H9 (cell line): ENCODE measurements at regions not wholly inside any gene's neighbourhood (a gene's known extent, or its start where the extent isn't known, plus 50 kb on each side); places are given as distances from the start of the nearest gene placed in this dataset.
A peak's percentile ranks its signal among the peaks of the same experiment; 100 is the strongest.

Experiments
- DNase-seq: peaks from one replicate; pipeline ENCODE4 v3.0.0-alpha.2; 2017
- H2AFZ ChIP-seq: one replicate; pipeline ENCODE4 v1.6.1; 2013; ENCODE audit warnings: mild to moderate bottlenecking, low read length, control low read depth, moderate library complexity
- H2AK5ac ChIP-seq: 2 replicates; pipeline ENCODE4 v1.6.1; 2013; ENCODE audit warnings: low read length, control low read depth, mixed read lengths; ENCODE audit not compliant: insufficient read length
- H2BK120ac ChIP-seq: one replicate; pipeline ENCODE4 v1.6.1; 2013; ENCODE audit warnings: low read depth, mild to moderate bottlenecking, low read length, control low read depth, inconsistent platforms; ENCODE audit not compliant: poor library complexity, severe bottlenecking
- H2BK12ac ChIP-seq: 2 replicates; pipeline ENCODE4 v1.6.1; 2013; ENCODE audit warnings: low read length, control low read depth, mixed read lengths, low read depth; ENCODE audit not compliant: insufficient read length
- H2BK15ac ChIP-seq: 2 replicates; pipeline ENCODE4 v1.6.1; 2013; ENCODE audit warnings: low read depth, low read length, control low read depth
- H2BK20ac ChIP-seq: one replicate; pipeline ENCODE4 v1.6.1; 2013; ENCODE audit warnings: low read depth, mild to moderate bottlenecking, low read length, control low read depth, inconsistent platforms; ENCODE audit not compliant: poor library complexity, severe bottlenecking
- H2BK5ac ChIP-seq: 2 replicates; pipeline ENCODE4 v1.6.1; 2013; ENCODE audit warnings: low read length, control low read depth, mixed read lengths; ENCODE audit not compliant: insufficient read length
- H3K14ac ChIP-seq: 2 replicates; pipeline ENCODE4 v1.6.1; 2013; ENCODE audit warnings: low read length, control low read depth; ENCODE audit not compliant: insufficient read depth
- H3K18ac ChIP-seq: 2 replicates; pipeline ENCODE4 v1.6.1; 2013; ENCODE audit warnings: low read depth, mild to moderate bottlenecking, mixed read lengths, low read length, control low read depth; ENCODE audit not compliant: insufficient read length
- H3K23ac ChIP-seq: 2 replicates; pipeline ENCODE4 v1.6.1; 2013; ENCODE audit warnings: low read length, control low read depth, mixed read lengths, low read depth; ENCODE audit not compliant: insufficient read length
- H3K23me2 ChIP-seq: 2 replicates; pipeline ENCODE4 v1.6.1; 2013; ENCODE audit warnings: low read depth, mild to moderate bottlenecking, mixed read lengths, low read length, control low read depth; ENCODE audit not compliant: insufficient read length, poor library complexity, severe bottlenecking
- H3K27ac ChIP-seq: 2 replicates; pipeline ENCODE4 v1.5.1; 2013; ENCODE audit warnings: low read length, control low read depth, mixed read lengths, low read depth; ENCODE audit not compliant: insufficient read length
- H3K27me3 ChIP-seq: 2 replicates; pipeline ENCODE4 v1.6.1; 2013; ENCODE audit warnings: low read length, control low read depth, inconsistent platforms; ENCODE audit not compliant: insufficient read depth
- H3K4ac ChIP-seq: 2 replicates; pipeline ENCODE4 v1.6.1; 2013; ENCODE audit warnings: low read depth, mild to moderate bottlenecking, control low read depth, inconsistent platforms, low read length, moderate library complexity
- H3K4me1 ChIP-seq: 2 replicates; pipeline ENCODE4 v1.6.1; 2013; ENCODE audit warnings: low read length, control low read depth, inconsistent platforms; ENCODE audit not compliant: insufficient read depth
- H3K4me2 ChIP-seq: 2 replicates; pipeline ENCODE4 v1.6.1; 2013; ENCODE audit warnings: low read length, control low read depth, mixed read lengths; ENCODE audit not compliant: insufficient read length, insufficient read depth
- H3K56ac ChIP-seq: 2 replicates; pipeline ENCODE4 v1.6.1; 2013; ENCODE audit warnings: low read depth, mild to moderate bottlenecking, mixed read lengths, low read length, control low read depth; ENCODE audit not compliant: insufficient read length
- H3K79me1 ChIP-seq: 2 replicates; pipeline ENCODE4 v1.6.1; 2013; ENCODE audit warnings: low read depth, mild to moderate bottlenecking, moderate library complexity, low read length, control low read depth, inconsistent platforms; ENCODE audit not compliant: insufficient read depth, poor library complexity, severe bottlenecking
- H3K79me2 ChIP-seq: 2 replicates; pipeline ENCODE4 v1.6.1; 2013; ENCODE audit warnings: low read length, control low read depth, inconsistent platforms; ENCODE audit not compliant: insufficient read depth
- H3K9ac ChIP-seq: 2 replicates; pipeline ENCODE4 v1.6.1; 2013; ENCODE audit warnings: low read length, control low read depth, mixed read lengths; ENCODE audit not compliant: insufficient read length; ENCODE audit errors: extremely low read depth
- H3K9me3 ChIP-seq: one replicate; pipeline ENCODE4 v1.6.1; 2013; ENCODE audit warnings: low read depth, low read length, inconsistent platforms; ENCODE audit not compliant: control insufficient read depth
- H3T11ph ChIP-seq: one replicate; pipeline ENCODE4 v1.6.1; 2013; ENCODE audit warnings: mild to moderate bottlenecking, low read length, control low read depth, inconsistent platforms
- H4K20me1 ChIP-seq: one replicate; pipeline ENCODE4 v1.6.1; 2013; ENCODE audit not compliant: control insufficient read depth, insufficient read length, insufficient read depth
- H4K5ac ChIP-seq: 2 replicates; pipeline ENCODE4 v1.6.1; 2013; ENCODE audit warnings: low read depth, mild to moderate bottlenecking, mixed read lengths, low read length, control low read depth; ENCODE audit not compliant: insufficient read length
- H4K8ac ChIP-seq: replicated peaks from 2 replicates; pipeline ENCODE4 v1.6.1; 2013; ENCODE audit warnings: low read length, control low read depth, mixed read lengths, low read depth; ENCODE audit not compliant: insufficient read length
- H4K91ac ChIP-seq: 2 replicates; pipeline ENCODE4 v1.6.1; 2013; ENCODE audit warnings: low read depth, mild to moderate bottlenecking, moderate library complexity, mixed read lengths, low read length, control low read depth; ENCODE audit not compliant: insufficient read length
- H3K27ac Mint-ChIP-seq, 3 experiments: 2 replicates in 2 of 3; 3 replicates in 1 of 3; pipeline ENCODE4 v1.8.0; 2020 to 2021; ENCODE audit warnings: mixed read lengths in 3 of 3, mild to moderate bottlenecking in 1 of 3, moderate library complexity in 1 of 3
- H3K27me3 Mint-ChIP-seq: 2 replicates; pipeline ENCODE4 v1.8.0; 2021; ENCODE audit warnings: low read depth, mild to moderate bottlenecking, moderate library complexity, mixed read lengths
- H3K36me3 Mint-ChIP-seq, 3 experiments: 2 replicates in 2 of 3; 3 replicates in 1 of 3; pipeline ENCODE4 v1.8.0; 2020 to 2021; ENCODE audit warnings: low read depth in 3 of 3, mixed read lengths in 3 of 3; ENCODE audit not compliant: insufficient read depth in 1 of 3
- H3K4me1 Mint-ChIP-seq, 2 experiments: 2 replicates each; pipeline ENCODE4 v1.8.0; 2020; ENCODE audit warnings: mixed read lengths in 2 of 2
- H3K4me3 Mint-ChIP-seq, 2 experiments: 2 replicates in 1 of 2; 3 replicates in 1 of 2; pipeline ENCODE4 v1.8.0; 2020 to 2021; ENCODE audit warnings: mild to moderate bottlenecking in 2 of 2, mixed read lengths in 2 of 2, moderate library complexity in 1 of 2
- H3K9me3 Mint-ChIP-seq, 2 experiments: 2 replicates in 1 of 2; 3 replicates in 1 of 2; pipeline ENCODE4 v1.8.0; 2020; ENCODE audit warnings: mild to moderate bottlenecking in 2 of 2, mixed read lengths in 2 of 2, moderate library complexity in 1 of 2
- CTCF ChIP-seq: fragments of 200-600 bp; sonication (generic); conservative IDR thresholded peaks from 3 replicates; pipeline ENCODE4 v1.8.0; 2021; ENCODE audit warnings: antibody characterized with exemption, mild to moderate bottlenecking
- WGBS: extraction: QIAGEN DNeasy Blood & Tissue Kit; methylation state at CpG from one replicate; pipeline ENCODE4 v1.1.7; 2013; ENCODE audit warnings: missing lambda C conversion rate, low lambda C conversion rate, mixed read lengths; ENCODE audit not compliant: insufficient read length; ENCODE audit errors: extremely low coverage; 5-methylcytosine and 5-hydroxymethylcytosine counted together

GRCh38 chr2:228642861-228643260 lies 461.4 kb upstream of the SPHKAP start:
- no peak overlapping the region for H3K4me2 ChIP-seq
- H3K9me3 Mint-ChIP-seq: no peaks in the 10 kb centered on the region
- no peak overlapping the region for H2BK15ac ChIP-seq
- no peak overlapping the region for H3K4me3 Mint-ChIP-seq
- DNase-seq: no peak
- no peak overlapping the region for H4K91ac ChIP-seq
- H2BK120ac ChIP-seq: no peak overlapping the region
- H3K27me3 ChIP-seq: no peaks in the 10 kb centered on the region
- H3K4ac ChIP-seq: no peak overlapping the region
- H3K23me2 ChIP-seq: no peaks in the 10 kb centered on the region
- no peak overlapping the region for H2AFZ ChIP-seq
- H3K9ac ChIP-seq: no peak overlapping the region
- peak overlapping the region in 1 of 3 experiments; percentile 81; a peak in 1 of 7 replicates for H3K27ac Mint-ChIP-seq
- no peaks in the 10 kb centered on the region for H3K4me1 ChIP-seq
- H2BK20ac ChIP-seq: no peak overlapping the region
- H2BK12ac ChIP-seq: no peak overlapping the region
- no peak overlapping the region for H3K56ac ChIP-seq
- H3K79me2 ChIP-seq: no peaks in the 10 kb centered on the region
- H3K36me3 Mint-ChIP-seq: no peaks in the 10 kb centered on the region
- no peak overlapping the region for H4K5ac ChIP-seq
- H3K27me3 Mint-ChIP-seq: no peaks in the 10 kb centered on the region
- H3T11ph ChIP-seq: no peak overlapping the region
- no peak overlapping the region for H3K23ac ChIP-seq
- no peak overlapping the region for H2AK5ac ChIP-seq
- H4K8ac ChIP-seq: no peak overlapping the region
- no peak overlapping the region for H3K27ac ChIP-seq
- H3K18ac ChIP-seq: no peak overlapping the region
- H3K14ac ChIP-seq: no peak overlapping the region
- WGBS: no CpG with 5 or more reads among the region's 2 CpGs
- H3K4me1 Mint-ChIP-seq: no peaks in the 10 kb centered on the region
- no peak overlapping the region for H2BK5ac ChIP-seq
- TF ChIP-seq CTCF: no peak
- H3K79me1 ChIP-seq: no peaks in the 10 kb centered on the region
- no peaks in the 10 kb centered on the region for H3K9me3 ChIP-seq
- no peaks in the 10 kb centered on the region for H4K20me1 ChIP-seq
